Psoas muscle (tissue), 7 donors: ENCODE measurements at regions not wholly inside any gene's neighbourhood (a gene's known extent, or its start where the extent isn't known, plus 50 kb on each side); places are given as distances from the start of the nearest gene placed in this dataset.

Source experiments
- ATAC-seq, 4 donors: fragments of 200-7000 bp; cut with Tn5 transposase; one replicate each; pipeline ENCODE4 v1.9.1; 2020; ENCODE audit warnings: moderate library complexity in 3 of 4, mild to moderate bottlenecking in 2 of 4
- DNase-seq, 2 donors: peaks; one replicate each; pipeline ENCODE4 v3.0.0-alpha.2; 2020
- H3K27ac ChIP-seq: fragments of 200-600 bp; one replicate; pipeline ENCODE4 v1.8.0; 2022
- H3K27me3 ChIP-seq, 3 donors: fragments of 200-600 bp in 1 of 3; one replicate each; pipeline versions ENCODE4 v1.6.1 to v1.8.0; 2013 to 2022; ENCODE audit warnings: low read length in 2 of 3, mild to moderate bottlenecking in 2 of 3, moderate library complexity in 1 of 3; ENCODE audit not compliant: insufficient read depth in 3 of 3
- H3K36me3 ChIP-seq, 2 donors: fragments of 200-600 bp in 1 of 2; one replicate each; pipeline versions ENCODE4 v1.6.1 to v1.8.0; 2013 to 2022; ENCODE audit warnings: low read depth in 1 of 2, mild to moderate bottlenecking in 1 of 2, moderate library complexity in 1 of 2; ENCODE audit not compliant: insufficient read depth in 1 of 2
- H3K4me1 ChIP-seq: fragments of 200-600 bp; one replicate; pipeline ENCODE4 v1.8.0; 2022
- H3K4me3 ChIP-seq: fragments of 200-600 bp; one replicate; pipeline ENCODE4 v1.8.0; 2022; ENCODE audit warnings: mild to moderate bottlenecking
- H3K9me3 ChIP-seq: fragments of 200-600 bp; one replicate; pipeline ENCODE4 v1.8.0; 2022
- CTCF ChIP-seq: fragments of 200-600 bp; IDR thresholded peaks from one replicate; pipeline ENCODE4 v1.8.0; 2022; ENCODE audit warnings: antibody characterized with exemption
- WGBS, 3 donors: extraction: QIAGEN DNeasy Blood & Tissue Kit; methylation state at CpG; one replicate each; pipeline versions ENCODE4 v1.1.6 to v1.1.7; 2013; 5-methylcytosine and 5-hydroxymethylcytosine counted together
- intact Hi-C, 2 donors: fragments of 100-400 bp; cut with DNase I; formaldehyde crosslinking; loops; one replicate each; pipeline versions ENCODE4 v1.11.0 to v1.14.2; 2022
- donor health status: healthy with polysubstance abuse.
- donor health status: DM: no; HTN: no; CAD: no; lungs with moderate emphysema.
- donor health status: Bipolar disorder and iron deficiency.
- donor health status: healthy.
- donor health status: DM: yes; HTN: yes; CAD: no.
- donor health status: DM: no; HTN: no; CAD: no.
- donor health status: DM: yes; HTN: yes; CAD: no.

GRCh38 chr2:196333397-196333796 is 162.0 kb upstream of the STK17B start:
- intact Hi-C loops, result no loop called here
- DNase-seq, result no peak
- H3K27me3 ChIP-seq, result no peaks in the 10 kb centered on the region
- H3K4me1 ChIP-seq, result no peaks in the 10 kb centered on the region
- H3K27ac ChIP-seq, result no peak overlapping the region
- no peak overlapping the region for H3K4me3 ChIP-seq
- H3K9me3 ChIP-seq, result no peaks in the 10 kb centered on the region
- no peak for ATAC-seq
- H3K36me3 ChIP-seq, result no peaks in the 10 kb centered on the region
- TF ChIP-seq CTCF, result no peak

GRCh38 chr2:196334710-196335109 is 163.3 kb upstream of the STK17B start:
- no peak for ATAC-seq
- DNase-seq, result no peak
- no peak for TF ChIP-seq CTCF
- H3K36me3 ChIP-seq, result no peaks in the 10 kb centered on the region
- no peak overlapping the region for H3K4me3 ChIP-seq
- H3K4me1 ChIP-seq, result no peaks in the 10 kb centered on the region
- H3K27ac ChIP-seq, result no peak overlapping the region
- WGBS, 3 donors, result 81 to 92% (median 86%) methylated on average over 3 of the region's 3 CpGs
- no peaks in the 10 kb centered on the region for H3K9me3 ChIP-seq
- H3K27me3 ChIP-seq, result no peaks in the 10 kb centered on the region
- intact Hi-C loops, result loop anchor here in 1 of 2 donors (5.0 kb wide), 1 partner anchor 257 kb away; no protein-coding TSS in a partner anchor

- no peak for TF ChIP-seq CTCF
- Histone ChIP-seq H3K36me3 (no peaks in the 10 kb centered on the region), H3K4me3 (no peak overlapping the region), H3K9me3 (no peaks in the 10 kb centered on the region), H3K27ac (no peak overlapping the region), H3K4me1 (no peaks in the 10 kb centered on the region), H3K27me3 (no peaks in the 10 kb centered on the region)
- DNase-seq (no peak), ATAC-seq (no peak)
- intact Hi-C loops, result loop anchor here in 1 of 2 donors (5.0 kb wide), 1 partner anchor 258 kb away; no protein-coding TSS in a partner anchor
- WGBS, 3 donors, result 64 to 67% (median 64%) methylated on average over 6 of the region's 6 CpGs
These were observed 163.8 kb upstream of the STK17B start for GRCh38 chr2:196335221-196335634.

GRCh38 chr2:196336207-196336606 is 164.8 kb upstream of the STK17B start:
- WGBS, 3 donors, result 59 to 72% (median 62%) methylated on average over 6 of the region's 6 CpGs
- ATAC-seq (no peak), DNase-seq (no peak)
- Histone ChIP-seq H3K9me3 (no peaks in the 10 kb centered on the region), H3K36me3 (no peaks in the 10 kb centered on the region), H3K27me3 (no peaks in the 10 kb centered on the region), H3K4me1 (no peaks in the 10 kb centered on the region), H3K4me3 (no peak overlapping the region), H3K27ac (no peak overlapping the region)
- no peak for TF ChIP-seq CTCF
- intact Hi-C loops, result loop anchor here in 1 of 2 donors (5.0 kb wide), 1 partner anchor 259 kb away; no protein-coding TSS in a partner anchor

- intact Hi-C loops, result loop anchor here in 1 of 2 donors (5.0 kb wide), 1 partner anchor 259 kb away; no protein-coding TSS in a partner anchor
- no peaks in the 10 kb centered on the region for H3K9me3 ChIP-seq
- H3K4me1 ChIP-seq, result no peaks in the 10 kb centered on the region
- no peak for TF ChIP-seq CTCF
- no peak for DNase-seq
- H3K27ac ChIP-seq, result no peak overlapping the region
- 56 to 69% (median 59%) methylated on average over 4 of the region's 4 CpGs for WGBS, 3 donors
- no peaks in the 10 kb centered on the region for H3K36me3 ChIP-seq
- ATAC-seq, result no peak
- H3K4me3 ChIP-seq, result no peak overlapping the region
- no peaks in the 10 kb centered on the region for H3K27me3 ChIP-seq
These were observed 165.3 kb upstream of the STK17B start for GRCh38 chr2:196336715-196337114.
